Natural killer cell treated with Interleukin-12 subunit alpha and Interleukin-12 subunit beta and Interleukin-15 and Interleukin-18, amount 100 ng/mL, for 72 hours (primary cell): ENCODE measurements at regions not wholly inside any gene's neighbourhood (a gene's known extent, or its start where the extent isn't known, plus 50 kb on each side); places are given as distances from the start of the nearest gene placed in this dataset.
"Not testable (repeated sequence)": the region's sequence is repeated elsewhere in the genome, so short reads cannot be mapped to it uniquely, and the experiment has no call there.

Source experiments
- ATAC-seq, 2 donors: fragments of 150-1000 bp; cut with Tn5 transposase in 1 of 2; sonication (Bioruptor Pico), chemical (Tn5 transposase) in 1 of 2; 2 replicates each; pipeline ENCODE4 v1.10.0; 2021
- DNase-seq: peaks from one replicate; pipeline ENCODE4 v3.0.0; 2022; ENCODE audit warnings: low spot score
- H3K27ac Mint-ChIP-seq, 2 donors: 1 replicate in 1 of 2; 2 replicates in 1 of 2; pipeline ENCODE4 v1.8.0; 2022; ENCODE audit warnings: mixed read lengths in 2 of 2, mild to moderate bottlenecking in 1 of 2, moderate library complexity in 1 of 2
- H3K27me3 Mint-ChIP-seq, 2 donors: 1 replicate in 1 of 2; 2 replicates in 1 of 2; pipeline ENCODE4 v1.8.0; 2022; ENCODE audit warnings: mixed read lengths in 2 of 2
- H3K36me3 Mint-ChIP-seq: one replicate; pipeline ENCODE4 v1.8.0; 2022; ENCODE audit warnings: mixed read lengths
- H3K4me1 Mint-ChIP-seq, 2 donors: 1 replicate in 1 of 2; 2 replicates in 1 of 2; pipeline ENCODE4 v1.8.0; 2022; ENCODE audit warnings: low read depth in 2 of 2, mixed read lengths in 2 of 2, mild to moderate bottlenecking in 1 of 2
- H3K4me3 Mint-ChIP-seq: one replicate; pipeline ENCODE4 v1.8.0; 2022; ENCODE audit warnings: mixed read lengths
- H3K9me3 Mint-ChIP-seq: 2 replicates; pipeline ENCODE4 v1.8.0; 2022; ENCODE audit warnings: mixed read lengths

DNA sequence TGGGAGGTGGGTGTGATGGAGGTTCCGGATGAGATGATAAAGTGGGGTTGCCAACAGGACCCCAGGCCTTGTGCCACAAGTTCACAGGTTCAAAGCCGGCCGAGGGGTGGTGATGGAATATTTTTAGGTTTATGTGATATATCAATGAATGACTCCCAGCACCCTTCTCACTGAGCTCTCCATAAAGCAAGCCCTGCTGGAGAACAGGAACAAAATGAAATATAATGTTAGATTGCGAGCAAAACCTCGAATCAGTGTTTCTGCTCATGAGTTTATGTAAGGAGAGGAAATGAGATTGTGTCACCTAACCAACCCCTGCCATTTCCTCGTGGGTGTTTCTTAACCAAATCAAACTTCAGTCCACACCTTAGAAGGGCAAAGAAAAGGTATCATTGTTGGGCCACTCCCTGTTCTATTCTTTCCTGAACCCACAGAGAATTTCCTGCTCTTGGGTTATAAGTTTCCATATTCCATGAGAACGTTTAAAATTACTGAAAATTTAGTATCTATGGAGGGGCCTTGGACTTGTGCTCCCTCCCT lies 192.2 kb upstream of the EXOC2 start:
- Mint-ChIP-seq H3K9me3 (no peaks in the 10 kb centered on the region), H3K27ac (no peak overlapping the region), H3K27me3 (peaks cover 19 to 43% of the 10 kb centered on the region in 2 donors), H3K36me3 (no peaks in the 10 kb centered on the region), H3K4me3 (no peak overlapping the region), H3K4me1 (peaks cover 3 to 7% of the 10 kb centered on the region in 2 donors)
- no peak for ATAC-seq
- DNase-seq: no peak

DNA sequence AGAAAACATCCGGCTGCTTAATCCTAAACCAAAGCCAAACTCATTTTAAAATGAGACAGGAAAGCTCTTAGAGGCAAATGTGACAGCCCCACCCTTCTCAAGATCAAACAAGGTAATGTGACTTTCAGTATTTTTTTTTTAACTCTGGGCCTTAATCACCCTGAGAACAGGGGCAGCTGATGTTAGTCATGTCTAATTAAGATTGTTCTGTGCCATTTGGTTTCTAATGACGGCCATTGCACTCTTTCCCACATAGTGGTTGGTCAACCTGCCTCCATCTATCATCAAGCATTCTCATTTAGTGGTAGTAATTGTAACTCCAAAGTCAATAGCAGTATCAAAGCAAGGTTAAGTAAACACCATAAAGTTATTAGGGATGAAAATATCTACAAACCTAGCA lies 191.6 kb upstream of the EXOC2 start:
- Mint-ChIP-seq H3K9me3 (no peaks in the 10 kb centered on the region), H3K4me3 (no peak overlapping the region), H3K27ac (no peak overlapping the region), H3K27me3 (peaks cover 18 to 49% of the 10 kb centered on the region in 2 donors), H3K36me3 (no peaks in the 10 kb centered on the region), H3K4me1 (peaks cover 3 to 7% of the 10 kb centered on the region in 2 donors)
- DNase-seq: no peak
- no peak for ATAC-seq

DNA sequence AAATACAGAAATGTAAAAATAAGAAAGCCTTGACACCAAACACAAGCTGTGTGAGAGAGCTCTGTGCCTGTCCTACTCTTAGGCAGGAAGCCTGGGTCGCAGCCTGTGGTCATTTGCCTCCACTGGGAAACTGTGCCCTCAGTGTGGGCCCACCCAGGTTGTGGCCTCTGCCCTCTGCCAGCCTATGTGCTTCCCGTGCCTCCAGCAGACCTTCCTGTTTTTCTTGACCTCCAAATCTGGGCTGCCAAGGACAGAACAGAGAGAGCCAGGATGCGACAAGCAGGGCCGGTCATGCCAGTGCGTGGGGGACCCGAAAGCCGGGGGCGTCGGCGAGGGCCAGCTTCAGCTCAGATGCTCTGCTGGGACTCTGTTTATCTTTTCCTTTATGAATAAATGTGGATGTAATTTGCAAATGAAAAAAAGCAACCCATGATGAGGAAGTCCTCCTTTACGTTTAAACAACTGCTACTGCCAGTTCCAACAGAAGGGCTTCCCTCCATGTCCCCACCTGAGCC lies 189.2 kb upstream of the EXOC2 start:
- DNase-seq (no peak), ATAC-seq (no peak)
- H3K36me3 Mint-ChIP-seq: no peaks in the 10 kb centered on the region
- no peak overlapping the region for H3K27ac Mint-ChIP-seq
- peaks cover 3 to 7% of the 10 kb centered on the region in 2 donors for H3K4me1 Mint-ChIP-seq
- H3K27me3 Mint-ChIP-seq: peaks cover 20 to 61% of the 10 kb centered on the region in 2 donors
- no peaks in the 10 kb centered on the region for H3K9me3 Mint-ChIP-seq
- no peak overlapping the region for H3K4me3 Mint-ChIP-seq

DNA sequence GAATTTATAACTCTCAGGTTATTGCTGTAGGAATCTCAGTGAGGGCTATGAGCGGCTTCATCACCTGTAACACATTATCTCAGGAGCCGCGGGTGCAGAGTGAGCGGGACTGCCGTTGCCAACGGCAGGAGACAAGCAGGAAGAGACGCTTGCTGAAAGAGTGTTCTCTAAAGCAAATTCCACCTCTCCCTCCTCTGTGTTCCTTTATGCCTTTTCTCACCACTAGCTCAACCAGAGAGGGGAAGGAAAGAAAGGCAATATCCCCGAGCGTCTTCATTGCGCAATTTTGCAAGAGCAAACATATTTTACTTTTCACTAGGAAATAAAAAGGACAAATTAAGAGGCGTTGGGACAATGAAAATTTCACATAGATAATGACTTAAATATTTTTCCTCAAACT lies 185.2 kb upstream of the EXOC2 start:
- Mint-ChIP-seq H3K4me1 (no peaks in the 10 kb centered on the region), H3K4me3 (no peak overlapping the region), H3K27me3 (peaks cover 17 to 62% of the 10 kb centered on the region in 2 donors), H3K27ac (no peak overlapping the region), H3K9me3 (no peaks in the 10 kb centered on the region), H3K36me3 (no peaks in the 10 kb centered on the region)
- DNase-seq (no peak), ATAC-seq (no peak)

DNA sequence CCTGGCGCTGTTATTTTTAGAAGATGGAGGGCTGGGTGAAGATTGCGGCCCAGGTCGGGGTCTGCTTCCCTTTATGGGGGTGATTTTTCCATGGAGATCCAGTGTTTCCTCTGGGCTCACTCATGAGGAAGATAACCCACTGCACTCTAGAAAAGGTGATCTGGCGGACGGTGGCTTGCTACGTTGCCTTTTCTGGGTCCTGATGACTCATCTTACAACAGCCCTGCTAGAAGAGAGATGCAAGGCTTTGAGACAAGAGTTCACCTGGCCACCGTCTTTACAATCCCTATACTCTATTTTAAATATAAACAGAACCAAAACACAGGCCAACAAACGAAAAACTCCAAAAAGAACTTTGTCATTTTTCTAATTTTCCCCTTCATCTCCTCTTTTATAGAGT lies 182.1 kb upstream of the EXOC2 start:
- H3K4me1 Mint-ChIP-seq: no peaks in the 10 kb centered on the region
- H3K27me3 Mint-ChIP-seq: peaks cover 9 to 47% of the 10 kb centered on the region in 2 donors
- ATAC-seq (no peak), DNase-seq (no peak)
- no peak overlapping the region for H3K4me3 Mint-ChIP-seq
- no peaks in the 10 kb centered on the region for H3K36me3 Mint-ChIP-seq
- H3K9me3 Mint-ChIP-seq: no peaks in the 10 kb centered on the region
- no peak overlapping the region for H3K27ac Mint-ChIP-seq

DNA sequence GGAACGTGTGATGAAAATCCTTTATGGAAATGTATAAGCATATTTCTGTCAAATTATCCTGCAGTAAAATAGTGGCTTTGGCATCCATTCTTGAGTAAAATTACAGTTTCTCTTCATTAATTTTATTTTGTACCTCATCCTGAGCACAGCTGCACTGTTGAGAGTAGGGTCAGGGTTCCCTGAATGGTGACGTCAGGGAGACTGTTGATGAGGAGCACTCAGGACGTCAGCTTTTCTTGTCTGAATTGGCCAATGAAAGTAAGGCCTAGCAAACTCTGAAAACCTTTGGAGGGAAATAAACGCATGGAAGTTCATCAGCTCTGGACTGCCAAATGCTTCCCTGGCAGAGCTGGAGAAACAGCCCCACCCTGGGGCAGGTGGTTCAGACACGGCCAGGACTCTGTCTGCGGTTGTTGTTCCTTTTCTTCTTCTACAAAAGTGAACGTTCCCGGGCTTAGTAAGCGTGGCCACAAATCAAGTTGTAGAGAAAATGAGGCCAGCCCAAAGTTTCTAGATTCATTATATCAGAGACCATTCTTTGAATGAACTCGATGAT lies 179.7 kb upstream of the EXOC2 start:
- no peak for DNase-seq
- Mint-ChIP-seq H3K4me1 (no peaks in the 10 kb centered on the region), H3K9me3 (no peaks in the 10 kb centered on the region), H3K36me3 (no peaks in the 10 kb centered on the region), H3K4me3 (no peak overlapping the region), H3K27me3 (peaks cover 7 to 36% of the 10 kb centered on the region in 2 donors), H3K27ac (no peak overlapping the region)
- ATAC-seq: no peak

DNA sequence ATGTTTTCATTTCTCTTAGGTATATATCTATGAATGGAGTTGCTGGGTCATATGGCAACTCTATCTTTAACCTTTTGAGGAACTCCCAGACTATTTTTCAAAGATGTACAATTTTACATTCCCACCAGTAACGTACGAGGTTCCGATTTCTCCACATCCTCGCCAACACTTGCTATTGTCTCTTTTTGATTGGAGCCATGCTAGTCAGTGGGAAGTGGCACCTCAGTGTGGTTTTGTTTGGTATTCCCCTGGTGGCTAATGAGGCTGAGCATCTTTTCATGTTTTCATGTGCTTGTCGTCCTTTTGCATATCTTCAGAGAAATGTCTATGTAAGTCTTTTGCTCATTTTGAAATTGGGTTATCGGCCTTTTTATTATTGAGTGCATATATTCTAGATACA lies 178.6 kb upstream of the EXOC2 start:
- no peak overlapping the region for H3K27ac Mint-ChIP-seq
- H3K4me3 Mint-ChIP-seq: no peak overlapping the region
- no peaks in the 10 kb centered on the region for H3K9me3 Mint-ChIP-seq
- peaks cover 7 to 31% of the 10 kb centered on the region in 2 donors for H3K27me3 Mint-ChIP-seq
- no peaks in the 10 kb centered on the region for H3K4me1 Mint-ChIP-seq
- ATAC-seq (no peak), DNase-seq (no peak)
- H3K36me3 Mint-ChIP-seq: no peaks in the 10 kb centered on the region

DNA sequence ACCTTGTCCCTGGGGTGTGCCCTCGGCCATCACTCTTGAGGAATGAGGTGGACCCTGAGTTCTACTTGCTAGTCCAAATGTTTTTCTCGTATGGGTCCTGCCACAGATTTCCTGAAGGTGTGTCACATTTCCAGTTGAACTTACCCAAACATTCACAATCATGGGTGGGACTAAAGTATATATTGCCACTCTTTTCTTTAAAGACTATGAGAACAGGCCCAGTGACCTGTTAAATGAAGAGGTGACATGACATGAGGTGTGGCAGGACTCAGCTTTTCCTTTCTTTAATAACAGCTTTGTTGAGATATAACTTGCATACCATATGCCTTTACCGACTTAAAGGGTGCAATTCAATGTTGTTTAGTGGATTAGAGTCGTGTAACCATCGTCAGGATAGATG lies 177.2 kb upstream of the EXOC2 start:
- Mint-ChIP-seq H3K27me3 (peaks cover 9 to 31% of the 10 kb centered on the region in 2 donors), H3K4me1 (no peaks in the 10 kb centered on the region), H3K9me3 (no peaks in the 10 kb centered on the region), H3K4me3 (no peak overlapping the region), H3K27ac (no peak overlapping the region), H3K36me3 (no peaks in the 10 kb centered on the region)
- ATAC-seq (no peak), DNase-seq (no peak)

DNA sequence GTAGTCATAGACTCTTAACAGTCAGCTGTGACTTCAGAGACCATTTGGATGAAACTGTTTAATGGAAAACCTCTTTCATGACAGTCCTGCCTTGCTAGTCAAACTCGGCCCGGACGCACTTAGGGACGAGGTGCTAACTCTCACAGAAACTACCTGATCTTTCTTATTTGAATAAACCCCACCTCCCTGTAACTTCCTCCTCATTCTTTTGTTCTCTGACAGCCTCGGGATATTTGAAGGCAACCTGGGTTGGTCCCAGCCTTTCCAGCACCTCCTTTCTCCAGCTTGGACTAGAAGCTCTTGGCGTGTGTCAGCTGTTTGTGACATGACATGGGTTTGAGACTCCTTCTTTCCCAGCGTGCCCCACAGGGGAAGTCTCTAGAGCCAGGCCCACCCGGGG lies 175.3 kb upstream of the EXOC2 start:
- Mint-ChIP-seq H3K4me3 (no peak overlapping the region), H3K36me3 (no peaks in the 10 kb centered on the region), H3K9me3 (no peaks in the 10 kb centered on the region), H3K27me3 (peaks cover 15 to 36% of the 10 kb centered on the region in 2 donors), H3K27ac (no peak overlapping the region), H3K4me1 (no peaks in the 10 kb centered on the region)
- no peak for ATAC-seq
- DNase-seq: no peak

DNA sequence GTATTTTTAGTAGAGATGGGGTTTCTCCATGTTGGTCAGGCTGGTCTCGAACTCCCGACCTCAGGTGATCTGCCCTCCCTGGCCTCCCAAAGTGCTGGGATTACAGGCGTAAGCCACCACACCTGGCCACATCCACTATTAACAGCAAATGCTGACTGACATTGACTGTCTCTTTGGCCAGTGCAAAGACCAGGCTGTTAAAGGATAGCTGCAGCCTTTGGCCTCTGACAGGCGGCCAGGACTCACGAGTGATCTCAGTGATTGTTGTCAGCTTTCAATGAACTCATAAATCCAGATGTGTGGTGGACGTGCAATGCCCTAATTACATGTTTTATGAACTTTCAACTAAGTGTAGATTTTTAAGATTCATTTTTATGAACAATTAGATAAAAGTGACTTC lies 174.4 kb upstream of the EXOC2 start:
- ATAC-seq (no peak), DNase-seq (no peak)
- Mint-ChIP-seq H3K4me3 (no peak overlapping the region), H3K27ac (no peak overlapping the region), H3K36me3 (no peaks in the 10 kb centered on the region), H3K27me3 (peaks cover 12 to 36% of the 10 kb centered on the region in 2 donors), H3K9me3 (no peaks in the 10 kb centered on the region), H3K4me1 (no peaks in the 10 kb centered on the region)

DNA sequence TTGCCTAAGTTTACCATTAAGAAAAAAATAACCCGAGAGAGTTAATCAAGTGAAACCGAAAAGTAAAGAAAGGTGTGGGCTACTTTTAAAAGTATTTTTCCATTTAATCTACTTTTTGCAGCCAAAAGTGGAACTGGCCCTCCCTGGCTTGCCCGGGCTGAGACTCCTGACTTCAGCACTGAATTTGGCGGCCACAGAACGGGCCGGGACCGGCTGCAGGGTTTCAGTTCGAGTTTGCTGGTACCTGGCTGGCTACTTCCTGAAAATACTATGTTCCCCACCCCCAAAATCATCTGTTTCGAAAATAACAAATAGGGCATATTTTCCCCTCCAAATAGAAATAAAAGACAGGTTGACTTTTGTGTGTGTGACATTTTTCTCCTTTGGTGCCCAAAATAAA lies 173.4 kb upstream of the EXOC2 start:
- Mint-ChIP-seq H3K4me1 (no peaks in the 10 kb centered on the region), H3K27ac (no peak overlapping the region), H3K27me3 (peaks cover 17 to 36% of the 10 kb centered on the region in 2 donors), H3K36me3 (no peaks in the 10 kb centered on the region), H3K4me3 (no peak overlapping the region), H3K9me3 (no peaks in the 10 kb centered on the region)
- ATAC-seq (no peak), DNase-seq (no peak)

DNA sequence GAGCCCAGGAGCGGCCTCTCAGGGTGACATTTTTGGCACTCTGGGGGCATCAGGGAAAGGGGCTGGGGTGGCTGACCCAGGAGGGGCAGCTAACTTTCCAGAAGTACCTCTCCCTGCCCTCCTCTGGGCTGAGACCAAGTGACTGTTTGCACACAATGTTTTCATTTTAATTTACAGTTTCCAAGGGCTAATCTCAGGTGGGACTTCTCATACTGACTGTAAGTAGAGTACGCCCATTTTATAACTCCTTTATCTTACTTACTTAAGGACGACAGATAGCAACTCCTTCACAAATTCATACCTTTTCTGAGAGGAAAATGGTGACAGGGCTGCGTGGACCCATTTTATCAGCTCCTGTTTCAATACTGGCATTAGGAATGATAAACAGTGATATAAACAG lies 172.9 kb upstream of the EXOC2 start:
- H3K4me1 Mint-ChIP-seq: no peaks in the 10 kb centered on the region
- DNase-seq: no peak
- no peak overlapping the region for H3K27ac Mint-ChIP-seq
- peaks cover 19 to 37% of the 10 kb centered on the region in 2 donors for H3K27me3 Mint-ChIP-seq
- no peak for ATAC-seq
- no peaks in the 10 kb centered on the region for H3K36me3 Mint-ChIP-seq
- no peaks in the 10 kb centered on the region for H3K9me3 Mint-ChIP-seq
- no peak overlapping the region for H3K4me3 Mint-ChIP-seq

DNA sequence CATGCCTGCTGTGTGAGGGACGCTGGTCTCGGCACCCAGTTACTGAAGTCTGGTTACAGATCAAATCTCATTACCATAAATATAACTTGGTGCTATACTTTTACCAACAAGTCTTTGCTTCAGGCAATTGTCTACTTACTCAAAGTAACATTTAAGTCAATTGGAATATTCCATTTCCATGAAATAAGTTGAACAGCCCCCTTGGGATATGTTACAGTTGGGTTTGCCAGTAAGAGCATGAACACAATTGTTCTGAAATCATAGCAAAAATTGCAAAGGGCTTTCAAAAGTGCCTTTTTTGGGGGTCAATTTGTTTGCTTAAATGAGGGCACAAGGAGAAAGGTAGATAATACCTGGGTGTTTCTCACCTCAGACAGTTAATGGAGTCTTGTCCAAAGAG lies 170.9 kb upstream of the EXOC2 start:
- ATAC-seq: no peak
- no peak overlapping the region for H3K27ac Mint-ChIP-seq
- H3K9me3 Mint-ChIP-seq: no peaks in the 10 kb centered on the region

DNA sequence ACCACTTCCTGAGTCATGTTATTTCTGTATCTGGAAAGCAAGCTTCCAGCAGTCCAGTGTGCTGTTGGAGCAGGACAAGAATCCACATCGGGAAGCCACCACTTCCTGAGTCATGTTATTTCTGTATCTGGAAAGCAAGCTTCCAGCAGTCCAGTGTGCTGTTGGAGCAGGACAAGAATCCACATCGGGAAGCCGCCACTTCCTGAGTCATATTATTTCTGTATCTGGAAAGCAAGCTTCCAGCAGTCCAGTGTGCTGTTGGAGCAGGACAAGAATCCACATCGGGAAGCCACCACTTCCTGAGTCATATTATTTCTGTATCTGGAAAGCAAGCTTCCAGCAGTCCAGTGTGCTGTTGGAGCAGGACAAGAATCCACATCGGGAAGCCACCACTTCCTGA lies 170.2 kb upstream of the EXOC2 start:
- H3K36me3 Mint-ChIP-seq, H3K27ac Mint-ChIP-seq, H3K4me1 Mint-ChIP-seq, H3K9me3 Mint-ChIP-seq, ATAC-seq, DNase-seq, H3K4me3 Mint-ChIP-seq: not testable (repeated sequence)
- peaks cover 28 to 50% of the 10 kb centered on the region in 2 donors for H3K27me3 Mint-ChIP-seq

More for the DNA sequence above, 170.9 kb upstream of the EXOC2 start:
- DNase-seq: no peak
- peaks cover 26 to 43% of the 10 kb centered on the region in 2 donors for H3K27me3 Mint-ChIP-seq
- no peaks in the 10 kb centered on the region for H3K36me3 Mint-ChIP-seq
- H3K4me1 Mint-ChIP-seq: no peaks in the 10 kb centered on the region
- no peak overlapping the region for H3K4me3 Mint-ChIP-seq

DNA sequence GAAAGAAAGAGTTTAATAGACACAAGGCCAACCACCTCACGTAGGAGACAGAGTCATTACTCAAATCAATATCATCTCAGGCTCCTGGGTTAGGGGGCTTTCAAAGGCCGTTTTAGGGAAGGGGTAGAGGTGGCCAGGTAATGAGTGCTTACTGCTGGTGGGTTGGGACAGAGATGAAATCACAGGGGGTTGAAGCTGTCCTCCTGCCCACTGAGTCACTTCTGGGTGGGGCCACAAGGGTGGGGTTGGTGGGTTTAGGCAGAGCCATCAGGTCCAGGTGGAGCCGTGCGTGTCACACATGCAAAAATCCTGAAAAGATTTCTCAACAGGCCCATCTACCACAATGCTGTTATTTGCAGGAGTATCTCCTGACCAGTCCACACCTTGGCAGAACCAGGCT lies 167.0 kb upstream of the EXOC2 start:
- DNase-seq (no peak), ATAC-seq (peak in 1 of 2 donors; percentile 62)
- Mint-ChIP-seq H3K27me3 (peaks cover 30 to 47% of the 10 kb centered on the region in 2 donors), H3K9me3 (no peaks in the 10 kb centered on the region), H3K27ac (no peak overlapping the region), H3K36me3 (no peaks in the 10 kb centered on the region), H3K4me3 (no peak overlapping the region), H3K4me1 (no peaks in the 10 kb centered on the region)
